ENCODE measurements at regions not wholly inside any gene's neighbourhood (a gene's known extent, or its start where the extent isn't known, plus 50 kb on each side); places are given as distances from the start of the nearest gene placed in this dataset.

DNA sequence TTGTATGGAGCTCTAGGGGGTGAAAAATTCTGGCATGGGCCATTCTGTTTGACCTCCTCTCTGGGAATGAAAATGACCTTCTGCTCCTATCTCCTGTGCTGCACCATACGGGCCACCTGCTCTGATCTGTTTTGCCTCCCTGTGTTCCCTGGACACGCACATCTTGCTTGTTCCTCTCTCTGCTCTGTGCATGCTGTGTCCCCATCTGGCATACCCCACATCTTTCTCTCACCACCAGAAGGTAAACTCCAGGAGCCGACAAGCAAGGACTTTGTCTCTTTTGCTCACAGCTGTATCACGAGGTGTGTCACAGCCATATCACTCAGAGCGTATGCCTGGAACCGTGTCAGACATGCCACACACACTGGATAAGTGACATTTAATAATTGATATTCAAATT, 208.4 kb upstream of the DTNBP1 start:
- DNase-seq = no peak

DNA sequence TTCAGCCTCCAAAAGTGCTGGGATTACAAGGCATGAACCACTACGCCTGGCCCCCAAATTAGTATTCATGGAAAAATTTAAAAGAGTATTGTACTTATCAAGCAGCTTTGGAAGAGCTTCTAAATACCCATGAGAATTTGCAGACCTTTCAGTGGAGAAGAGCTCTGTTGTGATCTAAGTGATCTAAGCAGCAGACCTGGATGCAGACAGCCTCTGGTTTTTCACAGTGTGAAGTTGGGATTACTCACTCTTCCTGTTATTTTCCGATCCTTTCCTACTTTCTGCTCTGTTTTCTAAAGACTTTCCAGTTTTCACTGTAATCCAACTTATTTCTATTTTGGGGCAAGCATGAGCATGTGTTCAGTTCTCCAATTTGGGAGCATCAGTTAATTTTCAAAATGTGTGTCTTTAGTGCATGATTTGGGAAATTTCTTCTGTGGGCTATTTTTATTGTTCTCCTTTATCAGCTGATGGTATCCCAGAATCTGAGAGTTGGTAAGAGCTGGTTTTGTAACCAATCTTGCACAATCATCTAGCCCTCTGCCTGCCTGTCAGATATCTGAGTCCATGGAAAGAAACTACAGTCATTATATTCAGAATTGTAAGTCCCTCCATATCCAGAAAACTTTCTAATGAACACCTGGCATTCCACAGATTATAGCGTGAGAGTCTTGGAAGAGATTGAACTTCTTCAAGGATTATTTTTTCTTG, 207.7 kb upstream of the DTNBP1 start:
- DNase-seq = no peak

DNA sequence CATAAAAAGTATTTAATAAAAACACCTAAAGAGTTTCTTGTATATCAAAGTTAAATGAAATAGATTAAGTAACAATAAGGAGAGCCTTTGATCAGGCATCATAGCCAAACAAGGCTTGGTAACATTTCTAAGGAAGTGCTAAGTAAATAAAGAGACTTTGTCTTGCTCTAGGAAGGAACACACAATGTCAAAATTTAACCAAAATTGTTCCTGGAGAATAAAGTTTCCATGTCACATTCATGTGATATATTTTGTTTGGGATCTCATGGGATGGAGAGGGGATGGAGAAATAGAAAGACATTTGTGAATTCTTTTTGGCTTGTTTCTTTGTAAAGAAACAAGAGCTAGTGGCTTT, 201.9 kb upstream of the DTNBP1 start:
- no peak for DNase-seq

DNA sequence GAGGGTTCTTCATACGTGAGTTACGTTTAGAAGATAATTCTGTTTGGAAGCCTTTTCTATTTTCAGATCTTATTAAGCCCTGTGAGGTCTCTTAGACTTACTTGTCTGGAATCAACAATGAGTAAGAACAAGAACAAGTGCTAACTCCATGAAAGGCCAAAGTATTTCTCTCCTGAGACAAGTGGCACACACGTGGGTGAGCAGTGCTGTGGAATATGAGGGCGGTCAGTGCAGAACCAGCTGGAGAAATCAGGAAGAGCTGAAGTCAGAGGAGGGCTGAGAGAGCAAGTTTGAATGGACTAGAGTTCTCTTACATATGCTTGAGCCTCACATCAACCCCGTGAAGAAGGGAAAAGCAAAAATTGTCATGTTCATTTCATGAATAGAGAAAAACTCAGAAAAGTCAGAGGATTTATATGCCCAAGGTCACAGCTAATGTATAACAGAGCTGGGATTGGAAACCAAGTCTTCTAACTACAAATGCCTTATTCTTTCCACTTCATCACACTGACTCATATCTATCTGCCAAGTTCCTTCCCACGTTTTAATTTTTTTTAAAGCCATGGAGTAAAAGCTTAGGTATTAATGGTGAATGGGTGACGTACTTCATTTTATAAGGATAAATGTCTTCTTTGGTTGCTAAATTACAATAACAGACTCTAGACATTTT, 201.3 kb upstream of the DTNBP1 start:
- no peak for DNase-seq

DNA sequence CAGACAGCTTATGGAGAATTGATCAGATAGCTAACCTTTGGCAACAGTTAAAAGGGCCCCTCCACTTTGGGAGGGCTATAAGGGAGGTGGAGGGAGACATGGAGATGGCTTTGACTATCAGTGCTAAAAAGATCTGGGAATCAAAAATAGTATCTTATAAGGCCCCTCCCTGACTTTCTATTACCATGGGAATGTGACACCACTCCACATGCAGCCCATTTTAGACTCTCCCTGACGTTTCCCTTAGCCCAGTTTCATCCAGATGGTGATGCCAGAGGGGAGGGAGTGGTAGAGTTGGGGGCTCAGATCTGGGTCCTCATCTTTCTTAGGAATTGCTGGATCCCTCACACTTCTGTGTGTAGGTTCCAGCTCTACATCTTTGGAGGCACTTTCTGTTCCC, 200.0 kb upstream of the DTNBP1 start:
- DNase-seq = no peak

DNA sequence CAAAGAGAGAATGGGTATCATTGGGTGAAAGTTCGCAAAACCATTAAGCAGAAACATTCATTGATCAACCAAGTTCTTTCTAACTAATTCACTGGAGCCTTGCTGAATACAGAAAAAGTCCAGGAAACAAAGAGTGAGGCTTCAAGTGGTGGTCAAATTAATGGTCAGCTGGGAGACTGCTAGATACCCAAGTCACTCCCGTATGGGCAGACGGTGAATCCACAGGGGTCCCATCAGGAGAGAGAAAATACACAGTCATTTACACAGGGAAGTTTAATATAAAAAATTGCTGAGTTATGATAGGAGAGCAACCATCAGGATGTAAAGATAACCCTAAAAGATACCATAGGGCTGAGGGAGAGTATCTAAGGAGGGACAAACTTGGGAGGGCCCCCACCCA, 198.7 kb upstream of the DTNBP1 start:
- DNase-seq = no peak

DNA sequence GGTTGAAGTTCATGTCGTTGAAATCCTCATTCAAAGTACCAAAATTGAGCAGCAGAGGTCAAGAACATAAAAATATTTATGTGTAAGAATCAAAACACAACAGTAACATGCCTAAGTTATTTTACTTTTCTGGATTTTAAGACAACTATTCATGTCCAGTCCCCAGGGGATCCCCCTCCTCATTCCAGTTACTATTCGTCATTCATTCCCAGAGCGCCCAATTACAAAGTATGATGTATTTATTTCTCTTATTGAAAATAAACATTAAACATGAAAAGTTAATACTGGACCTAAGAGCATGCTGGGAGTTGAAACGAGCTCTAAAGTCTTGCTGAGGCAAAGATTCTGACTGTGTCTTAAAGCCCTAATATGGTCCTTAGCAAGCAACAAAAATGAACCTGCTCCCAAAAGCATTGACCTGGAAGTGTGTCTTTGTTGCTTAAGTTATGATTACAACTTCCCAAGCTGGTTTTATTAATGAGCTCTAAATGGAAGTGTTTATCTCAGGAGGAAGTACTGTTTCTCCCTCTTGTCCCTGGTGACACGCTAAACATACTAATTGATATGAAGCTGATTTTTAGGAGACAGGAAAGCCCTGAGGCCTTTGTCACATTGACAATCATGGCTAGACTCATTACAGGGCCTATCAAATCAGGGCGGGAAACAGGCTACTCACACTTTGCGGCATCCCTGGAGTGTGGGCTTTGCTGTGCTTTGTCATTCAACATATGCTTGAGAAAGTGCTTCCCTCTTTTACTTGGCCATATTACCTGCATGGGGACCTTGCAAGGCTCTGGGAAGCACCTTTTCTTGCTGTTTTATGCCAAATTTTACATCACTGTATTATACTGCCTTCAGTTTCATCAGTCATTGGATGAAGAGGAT, 192.2 kb upstream of the DTNBP1 start:
- no peak for DNase-seq

DNA sequence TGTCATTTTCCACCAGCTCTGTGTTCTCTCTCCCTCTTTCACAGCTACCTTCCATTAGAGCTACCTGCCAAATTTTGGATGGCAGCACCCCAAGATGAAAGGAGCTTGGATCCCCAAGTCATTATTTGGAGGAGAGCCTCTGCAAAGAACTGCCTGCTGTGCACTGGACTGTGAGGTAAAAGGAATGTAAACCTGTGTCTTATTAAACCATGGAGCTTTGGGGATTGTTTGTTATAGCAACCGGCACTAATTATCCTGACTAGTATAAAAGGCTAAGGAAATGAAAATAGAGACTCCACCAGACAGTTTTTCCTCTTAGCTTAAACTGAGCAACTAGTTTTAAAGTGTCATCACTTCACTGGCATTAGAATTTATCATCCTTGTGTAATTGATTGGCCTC, 191.6 kb upstream of the DTNBP1 start:
- DNase-seq = no peak

DNA sequence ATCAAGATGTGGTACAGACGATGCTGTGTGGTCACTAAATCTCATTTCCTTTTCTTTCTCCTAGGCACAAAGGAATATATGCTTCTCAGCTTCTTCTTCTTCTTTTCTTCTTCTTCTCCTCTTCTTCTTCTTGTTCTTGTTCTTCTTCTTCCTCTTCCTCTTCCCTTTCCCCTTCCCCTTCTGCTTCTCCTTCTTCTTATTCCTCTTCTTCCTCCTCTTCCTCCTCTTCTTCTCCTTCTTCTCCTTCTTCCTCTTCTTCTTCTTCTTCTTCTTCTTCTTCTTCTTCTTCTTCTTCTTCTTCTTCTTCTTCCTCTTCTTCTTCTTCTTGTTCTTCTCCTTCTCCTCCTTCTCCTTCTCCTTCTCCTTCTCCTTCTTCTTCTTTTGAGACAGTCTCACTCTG, 190.4 kb upstream of the DTNBP1 start:
- DNase-seq = no peak

DNA sequence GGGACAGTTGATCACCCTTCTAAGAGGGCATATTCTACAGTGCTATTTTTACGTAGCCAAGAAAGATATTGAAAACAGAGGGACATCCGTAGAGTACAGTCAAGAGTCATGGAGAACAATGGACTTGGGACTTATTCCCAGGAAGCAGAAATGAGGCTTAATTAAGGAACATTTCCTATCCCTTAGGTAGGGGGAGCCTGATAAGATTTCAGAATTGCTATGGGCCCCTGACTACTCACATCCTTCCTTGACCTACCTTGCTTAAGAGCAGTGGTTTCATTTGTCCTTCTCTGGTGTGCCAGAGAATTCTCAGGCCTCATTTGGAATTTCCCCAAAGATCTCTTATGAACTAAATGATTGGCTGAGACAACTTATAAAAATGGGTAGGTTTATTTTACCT, 189.5 kb upstream of the DTNBP1 start:
- DNase-seq = no peak

DNA sequence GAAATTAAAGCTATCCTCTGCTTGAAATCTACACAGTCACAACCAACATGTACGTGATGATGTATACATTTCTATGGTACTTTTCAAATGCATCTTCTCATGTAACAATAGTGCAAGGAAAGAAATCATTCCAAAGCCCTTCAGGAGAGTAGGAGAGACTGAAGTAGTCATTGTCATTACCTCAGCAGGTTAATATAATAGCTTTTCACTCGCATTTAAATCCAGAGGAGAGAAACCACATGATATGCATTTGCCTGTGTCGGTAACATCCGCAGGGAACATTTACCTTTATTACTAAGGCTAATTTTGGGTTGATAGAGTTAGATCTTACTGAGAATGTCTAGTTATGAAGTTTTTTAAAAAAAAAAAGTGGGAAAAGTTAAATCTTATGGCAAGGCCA, 186.6 kb upstream of the DTNBP1 start:
- DNase-seq = no peak

DNA sequence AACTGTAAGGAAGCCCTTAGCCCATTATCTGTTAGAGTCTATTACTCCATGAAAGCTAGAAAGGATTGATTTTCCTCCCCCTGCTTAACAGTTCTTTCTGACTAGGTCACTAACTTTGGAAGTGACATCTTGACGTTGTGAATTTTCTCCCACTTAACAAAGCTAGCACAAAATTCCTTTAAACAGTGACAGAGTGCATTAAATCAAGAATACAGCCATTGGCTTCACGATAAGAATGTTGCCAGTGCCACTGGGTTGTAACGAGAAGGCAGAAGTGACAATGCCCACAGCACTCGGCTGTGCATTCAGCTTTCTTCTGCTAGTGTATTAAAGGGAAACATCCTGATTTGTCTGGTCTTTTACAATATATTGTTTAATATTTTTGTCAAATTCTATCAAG, 182.7 kb upstream of the DTNBP1 start:
- no peak for DNase-seq

DNA sequence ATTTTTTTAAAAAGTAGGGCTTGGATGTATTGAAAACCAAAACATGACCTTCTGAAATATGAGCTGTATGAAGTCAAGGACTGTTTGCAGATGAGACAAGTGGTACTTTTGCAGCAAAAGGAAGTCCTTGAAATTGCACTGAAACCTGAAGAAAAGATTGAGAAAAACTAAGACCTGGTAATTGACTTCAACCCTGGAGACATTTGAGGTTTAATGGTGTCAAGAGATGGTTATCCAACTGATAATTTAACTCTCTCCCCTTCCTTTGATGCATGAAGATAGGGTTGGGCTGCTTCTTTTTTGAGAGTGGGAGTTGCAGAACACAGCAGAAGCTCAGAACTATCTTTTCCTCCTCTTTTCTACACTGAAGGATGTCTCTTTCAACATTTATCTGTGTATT, 180.9 kb upstream of the DTNBP1 start:
- no peak for DNase-seq

DNA sequence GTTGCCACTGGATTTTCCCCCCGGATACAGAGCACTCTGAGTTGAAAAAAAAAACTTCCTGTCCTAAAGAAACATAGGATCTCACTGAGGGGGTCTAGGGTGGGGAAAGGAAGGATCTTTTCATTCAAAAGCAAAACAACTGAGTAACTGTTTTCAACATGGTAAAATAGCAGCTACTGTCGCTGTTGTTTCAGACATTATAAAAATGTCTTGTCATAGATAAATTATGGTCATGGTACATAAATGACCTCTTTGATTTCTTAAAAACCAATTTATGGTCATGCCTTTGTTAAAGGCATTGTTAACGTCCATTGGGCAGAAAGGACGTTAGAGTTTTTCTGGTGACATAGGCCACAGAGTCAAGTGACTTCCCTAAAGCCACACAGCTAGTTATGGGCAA, 180.4 kb upstream of the DTNBP1 start:
- no peak for DNase-seq

DNA sequence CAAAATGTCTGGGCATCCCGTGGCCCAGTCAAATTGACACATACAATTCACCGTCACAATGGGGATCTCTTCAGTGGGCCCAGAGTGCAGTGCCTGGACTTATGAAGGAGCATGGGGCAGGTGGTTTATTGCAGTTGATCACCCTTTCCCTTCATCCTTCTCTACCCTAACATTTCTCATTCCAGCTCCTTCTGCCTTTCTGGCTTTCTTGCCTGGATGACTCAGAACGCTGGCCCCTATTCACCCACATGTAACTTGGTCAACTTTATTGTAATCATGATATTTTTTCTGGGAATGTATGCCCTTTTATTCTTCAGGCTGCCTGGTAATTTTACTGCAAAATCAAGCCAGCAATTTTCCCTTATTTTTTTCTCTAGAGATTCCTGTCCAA, 179.9 kb upstream of the DTNBP1 start:
- no peak for DNase-seq

DNA sequence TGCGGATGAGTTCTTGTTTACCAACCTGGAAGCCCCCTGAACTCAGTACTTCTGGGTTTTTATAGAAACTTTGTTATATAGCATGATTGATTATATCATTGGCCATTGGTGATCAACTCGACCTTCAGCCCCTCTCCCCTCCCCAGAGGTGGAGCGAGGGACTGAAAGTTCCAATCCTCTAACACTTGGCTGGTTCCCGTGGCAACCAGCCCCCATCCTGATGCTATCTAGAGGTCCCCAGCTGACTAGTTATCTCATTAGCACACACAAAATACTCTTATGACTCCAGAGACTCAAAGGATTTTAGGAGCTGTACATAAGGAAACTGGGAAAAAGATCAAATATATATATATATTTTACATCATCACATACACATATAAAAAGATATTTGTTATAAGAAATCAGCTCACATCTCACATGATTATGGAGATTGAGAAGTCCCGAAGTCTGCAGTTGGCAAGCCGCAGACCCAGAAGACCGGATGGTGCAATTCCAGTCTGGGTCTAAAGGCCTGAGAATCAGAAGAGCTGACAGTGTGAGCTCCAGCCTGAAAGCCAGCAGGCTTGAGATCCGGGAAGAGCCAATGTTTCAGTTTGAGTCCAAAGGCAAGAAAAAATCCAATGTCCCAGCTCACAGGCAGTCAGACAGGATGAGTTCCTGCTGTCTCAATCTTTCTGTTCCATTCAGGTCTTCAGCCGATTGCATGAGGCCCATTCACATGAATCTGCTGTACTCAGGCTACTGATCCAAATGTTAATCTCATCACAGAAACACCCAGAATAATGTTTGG, 179.3 kb upstream of the DTNBP1 start:
- DNase-seq = no peak

DNA sequence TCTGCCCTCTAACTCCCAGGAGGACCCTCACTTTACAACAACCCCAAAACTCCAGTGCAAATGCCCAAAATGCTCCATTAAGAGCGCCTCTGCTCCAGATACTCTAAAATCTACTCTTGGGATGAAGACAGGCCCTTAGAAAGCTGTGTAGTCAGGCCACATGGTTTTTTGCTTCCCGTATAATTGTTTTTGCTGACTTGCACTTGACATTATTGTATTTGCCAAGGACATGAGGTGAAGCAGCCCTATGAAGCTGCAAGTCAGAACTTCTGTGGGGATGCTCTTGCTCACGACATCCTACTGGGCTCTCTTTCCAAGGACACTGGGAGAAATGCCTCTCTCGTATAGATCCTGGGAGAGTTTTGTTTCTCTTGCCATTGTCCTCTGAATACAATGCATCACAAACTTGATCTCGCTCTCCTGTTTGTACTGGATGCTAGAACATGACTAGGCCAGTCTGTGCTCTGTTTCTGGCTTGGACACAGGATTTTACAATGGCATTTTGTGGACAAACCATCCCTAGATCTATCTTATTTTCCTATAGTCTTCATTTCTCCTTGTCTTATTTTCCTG, 177.2 kb upstream of the DTNBP1 start:
- no peak for DNase-seq

DNA sequence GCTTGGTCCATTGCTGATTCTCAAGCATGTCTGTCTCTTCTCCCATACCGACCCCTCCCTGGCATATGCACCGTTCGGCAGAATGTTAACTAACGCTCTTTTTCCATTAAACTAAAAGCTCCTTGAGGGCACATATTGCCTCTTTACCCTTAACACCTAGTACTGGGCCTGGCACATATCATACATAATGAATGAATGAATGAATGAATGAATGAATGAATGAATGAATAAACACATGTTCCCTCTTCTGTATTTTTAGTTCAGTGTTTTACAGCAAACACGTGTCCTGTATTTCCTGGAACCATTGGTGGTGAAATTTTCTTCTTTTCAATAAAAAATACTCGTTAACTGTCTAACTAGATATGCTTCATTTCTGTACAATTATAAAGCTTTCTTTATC, 174.4 kb upstream of the DTNBP1 start:
- DNase-seq = no peak

DNA sequence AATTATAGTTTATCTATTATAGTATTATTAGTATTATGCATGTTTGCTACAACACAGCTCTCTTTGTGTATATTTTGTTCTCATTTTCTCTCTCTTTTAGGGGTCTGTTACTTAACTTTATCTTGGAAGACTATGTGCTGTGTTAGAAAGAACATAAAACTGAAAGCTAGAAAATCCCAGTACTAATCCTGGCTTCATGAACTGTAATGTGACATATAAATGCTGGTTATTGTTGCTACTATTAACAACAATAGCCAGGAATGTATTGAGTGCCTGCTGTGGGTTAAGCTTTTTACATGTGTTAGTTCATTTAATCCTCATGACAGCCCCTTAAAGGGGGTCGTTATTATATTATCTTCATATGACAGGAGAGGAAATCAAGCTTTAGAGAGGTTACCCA, 170.0 kb upstream of the DTNBP1 start:
- no peak for DNase-seq

DNA sequence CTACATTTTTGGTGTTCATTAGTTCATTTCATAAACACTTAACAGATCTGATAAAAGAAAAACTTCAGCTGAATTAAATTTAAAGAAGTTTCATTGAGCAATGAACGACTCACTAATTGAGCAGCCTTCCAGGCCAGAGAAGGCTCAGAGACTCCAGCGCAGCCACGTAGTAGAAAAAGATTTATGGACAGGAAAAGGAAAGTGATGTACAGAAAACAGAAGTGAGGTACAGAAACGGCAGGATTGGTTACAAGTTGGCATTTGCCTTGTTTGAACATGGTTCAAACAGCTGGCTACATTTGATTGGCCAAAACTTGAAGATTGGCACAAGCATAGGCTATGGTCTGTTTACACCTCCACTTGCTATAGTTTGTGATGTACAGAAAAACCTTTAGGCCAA, 166.3 kb upstream of the DTNBP1 start:
- no peak for DNase-seq

DNA sequence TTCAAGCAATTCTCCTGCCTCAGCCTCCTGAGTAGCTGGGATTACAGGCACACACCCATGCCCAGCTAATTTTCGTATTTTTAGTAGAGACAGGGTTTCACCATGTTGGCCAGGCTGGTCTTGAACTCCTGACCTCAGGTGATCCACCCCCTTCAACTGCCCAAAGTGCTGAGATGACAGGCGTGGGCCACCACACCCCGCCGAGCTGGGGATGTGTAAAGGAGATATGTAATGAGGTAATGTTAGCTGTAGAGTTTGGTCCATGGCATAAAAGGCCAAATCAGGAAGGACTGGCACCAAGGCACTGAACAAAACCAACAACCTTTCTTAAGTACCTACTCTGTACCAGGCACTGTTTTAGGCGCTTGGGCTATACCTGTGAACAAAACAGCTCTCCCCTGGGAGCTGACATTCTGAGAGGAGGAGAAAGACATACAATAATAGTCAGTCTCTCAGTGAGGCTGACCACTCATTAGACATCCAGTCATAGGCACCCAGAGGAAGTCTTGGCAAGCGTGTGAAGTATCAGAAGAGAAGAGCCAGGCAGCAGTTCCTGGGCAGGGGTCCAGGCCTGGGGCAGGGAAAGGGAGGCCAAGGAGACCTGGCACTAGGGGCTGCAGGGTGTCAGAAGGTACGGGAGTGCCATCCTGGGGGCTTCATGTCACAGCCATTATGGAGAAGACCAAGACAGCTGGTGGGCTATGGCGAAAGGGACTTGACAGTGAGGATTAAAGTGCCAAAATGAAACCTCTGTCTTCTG, 164.8 kb upstream of the DTNBP1 start:
- no peak for DNase-seq

DNA sequence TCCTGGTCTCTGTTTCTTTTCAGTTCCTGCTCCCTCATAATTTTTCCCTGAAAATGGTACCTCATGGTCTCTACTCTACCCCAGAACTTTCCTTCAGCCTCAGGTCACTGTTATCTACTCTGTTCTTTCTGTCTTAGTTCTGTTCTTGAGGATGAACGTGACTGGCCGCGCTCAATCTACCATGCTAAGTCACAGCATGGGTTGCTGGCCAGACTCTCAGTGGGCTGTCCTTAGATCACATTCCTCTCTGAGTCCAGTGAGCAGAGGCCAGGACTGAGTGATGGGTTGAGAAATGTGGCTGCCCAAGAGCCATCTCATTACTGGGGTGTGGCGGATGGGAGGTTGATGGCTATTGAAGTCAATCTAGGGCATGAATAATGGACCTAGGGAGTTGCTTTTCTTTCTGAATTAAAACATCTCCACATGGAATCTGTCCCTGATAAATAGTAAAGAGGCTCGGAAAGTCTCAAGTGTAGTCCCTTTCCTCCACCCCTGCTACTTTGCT, 164.0 kb upstream of the DTNBP1 start:
- no peak for DNase-seq

Data from SW 1271 (cell line).